OCI-LY7 (cell line): ENCODE measurements at regions not wholly inside any gene's neighbourhood (a gene's known extent, or its start where the extent isn't known, plus 50 kb on each side); places are given as distances from the start of the nearest gene placed in this dataset.

Experiments
- EZH2phosphoT487 ChIP-seq: fragments of 200-600 bp; sonication (generic); IDR thresholded peaks from 2 replicates; pipeline ENCODE4 v1.6.1; 2018; ENCODE audit warnings: low read depth, borderline replicate concordance, mild to moderate bottlenecking, mixed run types, antibody characterized with exemption, low read length, moderate library complexity, mixed read lengths
- TF ChIP-seq, protein P1 (sequence below): fragments of 200-600 bp; sonication (generic); conservative IDR thresholded peaks from 2 replicates; pipeline ENCODE4 v1.5.1; 2014; ENCODE audit warnings: mild to moderate bottlenecking, antibody characterized with exemption, low read length, moderate library complexity, mixed read lengths

DNA sequence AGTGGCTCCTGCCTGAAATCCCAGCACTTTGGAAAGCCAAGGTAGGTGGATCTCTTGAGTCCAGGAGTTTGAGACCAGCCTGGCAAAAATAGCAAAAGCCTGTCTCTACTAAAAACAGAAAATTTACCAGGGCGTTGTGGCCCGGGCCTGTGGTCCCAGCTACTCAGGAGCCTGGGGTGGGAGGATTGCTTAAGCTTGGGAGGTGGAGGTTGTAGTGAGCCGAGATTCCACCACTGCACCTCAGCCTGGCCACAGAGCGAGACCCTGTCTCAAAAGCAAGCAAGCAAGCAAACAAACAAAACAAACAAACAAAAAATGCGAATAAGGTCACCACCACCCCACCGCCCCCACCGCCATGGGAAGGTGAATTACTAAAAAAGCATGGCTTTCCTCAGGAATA, 238.7 kb downstream of the ATXN7L3B start:
- TF ChIP-seq, protein P1, sequence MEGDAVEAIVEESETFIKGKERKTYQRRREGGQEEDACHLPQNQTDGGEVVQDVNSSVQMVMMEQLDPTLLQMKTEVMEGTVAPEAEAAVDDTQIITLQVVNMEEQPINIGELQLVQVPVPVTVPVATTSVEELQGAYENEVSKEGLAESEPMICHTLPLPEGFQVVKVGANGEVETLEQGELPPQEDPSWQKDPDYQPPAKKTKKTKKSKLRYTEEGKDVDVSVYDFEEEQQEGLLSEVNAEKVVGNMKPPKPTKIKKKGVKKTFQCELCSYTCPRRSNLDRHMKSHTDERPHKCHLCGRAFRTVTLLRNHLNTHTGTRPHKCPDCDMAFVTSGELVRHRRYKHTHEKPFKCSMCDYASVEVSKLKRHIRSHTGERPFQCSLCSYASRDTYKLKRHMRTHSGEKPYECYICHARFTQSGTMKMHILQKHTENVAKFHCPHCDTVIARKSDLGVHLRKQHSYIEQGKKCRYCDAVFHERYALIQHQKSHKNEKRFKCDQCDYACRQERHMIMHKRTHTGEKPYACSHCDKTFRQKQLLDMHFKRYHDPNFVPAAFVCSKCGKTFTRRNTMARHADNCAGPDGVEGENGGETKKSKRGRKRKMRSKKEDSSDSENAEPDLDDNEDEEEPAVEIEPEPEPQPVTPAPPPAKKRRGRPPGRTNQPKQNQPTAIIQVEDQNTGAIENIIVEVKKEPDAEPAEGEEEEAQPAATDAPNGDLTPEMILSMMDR: no peak
- TF ChIP-seq EZH2phosphoT487: no peak
